Omental fat pad (tissue), 3 donors: ENCODE measurements at regions not wholly inside any gene's neighbourhood (a gene's known extent, or its start where the extent isn't known, plus 50 kb on each side); places are given as distances from the start of the nearest gene placed in this dataset.
"Not testable (repeated sequence)": the region's sequence is repeated elsewhere in the genome, so short reads cannot be mapped to it uniquely, and the experiment has no call there.

Experiments
- ATAC-seq: fragments of 150-250 bp; one replicate; pipeline ENCODE4 v1.9.1; 2016; ENCODE audit warnings: mild to moderate bottlenecking, moderate library complexity; ENCODE audit not compliant: low FRiP score
- DNase-seq: peaks from one replicate; pipeline ENCODE4 v3.0.0-alpha.2; 2019; ENCODE audit warnings: low spot score
- TF ChIP-seq, protein P1 (sequence below), 3 donors: fragments of 450-650 bp; IDR thresholded peaks; one replicate each; pipeline ENCODE4 v1.5.1; 2016 to 2017; ENCODE audit warnings: antibody characterized with exemption in 3 of 3, mild to moderate bottlenecking in 3 of 3, moderate library complexity in 2 of 3

GRCh38 chr1:191405417-191405816 lies 752.8 kb upstream of the RGS18 start:
- TF ChIP-seq, protein P1, sequence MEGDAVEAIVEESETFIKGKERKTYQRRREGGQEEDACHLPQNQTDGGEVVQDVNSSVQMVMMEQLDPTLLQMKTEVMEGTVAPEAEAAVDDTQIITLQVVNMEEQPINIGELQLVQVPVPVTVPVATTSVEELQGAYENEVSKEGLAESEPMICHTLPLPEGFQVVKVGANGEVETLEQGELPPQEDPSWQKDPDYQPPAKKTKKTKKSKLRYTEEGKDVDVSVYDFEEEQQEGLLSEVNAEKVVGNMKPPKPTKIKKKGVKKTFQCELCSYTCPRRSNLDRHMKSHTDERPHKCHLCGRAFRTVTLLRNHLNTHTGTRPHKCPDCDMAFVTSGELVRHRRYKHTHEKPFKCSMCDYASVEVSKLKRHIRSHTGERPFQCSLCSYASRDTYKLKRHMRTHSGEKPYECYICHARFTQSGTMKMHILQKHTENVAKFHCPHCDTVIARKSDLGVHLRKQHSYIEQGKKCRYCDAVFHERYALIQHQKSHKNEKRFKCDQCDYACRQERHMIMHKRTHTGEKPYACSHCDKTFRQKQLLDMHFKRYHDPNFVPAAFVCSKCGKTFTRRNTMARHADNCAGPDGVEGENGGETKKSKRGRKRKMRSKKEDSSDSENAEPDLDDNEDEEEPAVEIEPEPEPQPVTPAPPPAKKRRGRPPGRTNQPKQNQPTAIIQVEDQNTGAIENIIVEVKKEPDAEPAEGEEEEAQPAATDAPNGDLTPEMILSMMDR (IDR thresholded peaks at IDR 0.05): no peak
- ATAC-seq (no peak), DNase-seq (no peak)

DNA sequence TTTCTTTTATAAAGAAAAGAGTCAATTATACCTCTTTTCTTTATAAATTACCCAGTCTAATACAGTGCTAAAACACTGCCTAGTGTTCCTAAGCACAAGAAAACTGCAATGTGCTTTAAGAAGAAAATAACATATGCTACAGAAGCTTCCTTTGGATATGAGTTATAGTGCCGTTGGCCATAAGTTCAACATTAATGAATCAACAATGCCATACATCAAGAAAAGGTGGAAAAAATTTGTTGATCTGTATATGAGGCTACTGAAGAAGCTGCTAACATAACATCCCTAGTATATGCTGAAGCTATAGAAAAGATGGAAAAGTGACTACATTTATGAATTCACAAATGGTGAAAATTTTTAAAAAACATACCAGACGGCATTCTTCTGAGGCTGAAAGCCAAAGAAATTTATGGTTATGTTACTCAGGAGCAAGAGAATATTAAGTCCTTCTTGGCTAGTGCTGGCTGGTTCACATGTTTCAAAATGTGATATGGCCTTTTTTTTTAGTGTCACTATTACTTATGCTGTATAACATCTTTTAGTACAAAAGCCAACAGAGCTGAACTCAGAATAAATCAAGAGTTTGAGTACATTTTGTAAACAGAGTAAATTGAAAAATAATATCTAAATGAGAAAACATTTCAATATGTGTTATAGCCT lies 743.2 kb upstream of the RGS18 start:
- TF ChIP-seq, protein P1 (IDR thresholded peaks at IDR 0.05): no peak
- no peak for ATAC-seq
- DNase-seq: no peak

GRCh38 chr1:191419842-191420241 lies 738.4 kb upstream of the RGS18 start:
- TF ChIP-seq, protein P1 (IDR thresholded peaks at IDR 0.05): no peak
- ATAC-seq: no peak
- DNase-seq: no peak

DNA sequence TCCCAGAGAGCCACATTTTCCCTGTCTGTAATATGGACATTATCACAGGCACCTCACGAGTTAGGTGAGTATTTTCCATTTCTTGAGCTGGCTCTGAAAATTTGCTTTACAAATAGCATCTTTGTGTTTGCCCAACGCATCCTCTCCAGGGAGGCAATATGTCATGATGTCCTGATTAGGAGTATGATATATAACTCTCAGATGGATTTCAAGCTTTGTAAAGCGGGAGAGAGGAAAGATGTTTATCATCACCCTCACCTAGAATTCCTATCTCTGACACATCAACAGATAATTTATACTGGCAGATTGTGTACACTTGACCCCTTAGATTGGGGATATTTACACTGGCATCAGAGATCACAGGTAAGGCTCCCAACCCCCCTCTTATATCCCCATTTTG lies 730.7 kb upstream of the RGS18 start:
- TF ChIP-seq, protein P1 (IDR thresholded peaks at IDR 0.05): no peak
- no peak for ATAC-seq
- DNase-seq: no peak

DNA sequence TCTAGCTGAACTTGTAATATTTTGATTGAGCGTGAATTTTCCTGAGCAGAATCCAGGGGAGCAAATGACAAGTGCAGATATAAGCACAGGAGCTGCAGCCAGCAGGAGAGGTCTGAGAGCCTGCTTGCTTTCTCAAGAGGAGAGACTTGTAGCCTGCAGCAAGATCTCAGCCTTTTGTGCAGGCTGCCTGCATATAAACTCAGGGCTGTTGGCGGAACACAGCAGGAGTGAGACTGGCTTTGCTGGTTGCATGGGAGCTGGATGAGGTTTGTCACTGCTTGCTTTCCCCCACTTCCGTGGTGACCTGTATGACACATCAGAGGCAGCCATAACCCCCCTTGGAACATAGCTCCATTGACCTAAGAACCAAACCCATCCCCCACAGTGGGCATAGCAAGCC lies 725.4 kb upstream of the RGS18 start:
- TF ChIP-seq, protein P1 (IDR thresholded peaks at IDR 0.05): no peak
- DNase-seq (no peak), ATAC-seq (no peak)

- DNase-seq: no peak
- TF ChIP-seq, protein P1 (IDR thresholded peaks at IDR 0.05): no peak
- ATAC-seq: no peak
Measured at GRCh38 chr1:191438979-191439378, 719.3 kb upstream of the RGS18 start.

GRCh38 chr1:191448279-191448678 lies 710.0 kb upstream of the RGS18 start:
- not testable (repeated sequence) for DNase-seq

More at GRCh38 chr1:191448279-191448678, 710.0 kb upstream of the RGS18 start:
- ATAC-seq: not testable (repeated sequence)
